K562 (cell line): ENCODE measurements at regions not wholly inside any gene's neighbourhood (a gene's known extent, or its start where the extent isn't known, plus 50 kb on each side); places are given as distances from the start of the nearest gene placed in this dataset.

Experiments
- ATAC-seq: fragments of 200-7000 bp; cut with Tn5 transposase; 3 replicates; pipeline ENCODE4 v1.9.1; 2020; ENCODE audit warnings: moderate library complexity
- BruUV-seq: library from RNA; stranded (reverse); fragments of 400-500 nt; replicated peaks from 2 replicates; lab custom pipeline; 2021; lab: Mats Ljungman, UMichigan
- CTCF ChIA-PET: fragments of 300-600 bp; formaldehyde crosslinking; extraction: SDS; loops from one replicate; lab custom pipeline; 2021; ENCODE audit warnings: low intra/inter-chr PET ratio; lab: Yijun Ruan, JAX
- POLR2A ChIA-PET: fragments of 300-600, 350-650 bp; sonication (Branson Sonifier 250); formaldehyde crosslinking; extraction: SDS; loops from one replicate; lab custom pipeline; 2021; ENCODE audit warnings: antibody characterized with exemption, inconsistent platforms; lab: Yijun Ruan, JAX
- DNase-seq, 4 experiments: peaks; one replicate each; pipeline versions ENCODE4 v3.0.0 to v3.0.0-alpha.2; 2011 to 2018; ENCODE audit warnings: low spot score in 3 of 4, mixed read lengths in 3 of 4; ENCODE audit errors: extremely low read depth in 1 of 4
- FAIRE-seq: peaks from 2 replicates; lab custom pipeline; 2011; peaks lifted over from hg19 to GRCh38; lab: Jason Lieb, UNC
- H2AFZ ChIP-seq: 2 replicates; pipeline ENCODE4 v1.6.0; 2011; ENCODE audit warnings: low read depth, low read length, control low read depth, inconsistent platforms
- H3K27ac ChIP-seq: fragments of 200-600 bp; 3 replicates; pipeline ENCODE4 v1.8.0; 2011; ENCODE audit warnings: low read depth, mild to moderate bottlenecking, control low read depth, inconsistent platforms, low read length, moderate library complexity, mixed read lengths; ENCODE audit errors: extremely low read depth
- H3K27me3 ChIP-seq, 2 experiments: fragments of 300-600 bp in 1 of 2; 2 replicates in 1 of 2; 3 replicates in 1 of 2; pipeline versions ENCODE4 v1.6.0 to v1.8.0; 2011; ENCODE audit warnings: inconsistent platforms in 2 of 2, low read length in 2 of 2, mild to moderate bottlenecking in 1 of 2, mixed read lengths in 1 of 2, moderate library complexity in 1 of 2; ENCODE audit not compliant: control insufficient read depth in 2 of 2, insufficient read depth in 2 of 2
- H3K36me3 ChIP-seq: fragments of 300-600 bp; 3 replicates; pipeline ENCODE4 v1.8.0; 2011; ENCODE audit warnings: mild to moderate bottlenecking, low read length, inconsistent platforms; ENCODE audit not compliant: control insufficient read depth, insufficient read depth
- H3K4me1 ChIP-seq, 2 experiments: fragments of 200-600 bp in 1 of 2; replicated peaks in 1 of 2; 2 replicates in 1 of 2; 3 replicates in 1 of 2; pipeline versions ENCODE4 v1.5.1 to v1.8.0; 2011; ENCODE audit warnings: inconsistent platforms in 2 of 2, low read length in 2 of 2, mild to moderate bottlenecking in 1 of 2, mixed read lengths in 1 of 2, moderate library complexity in 1 of 2; ENCODE audit not compliant: control insufficient read depth in 2 of 2, insufficient read depth in 2 of 2
- H3K4me2 ChIP-seq: 2 replicates; pipeline ENCODE4 v1.6.1; 2011; ENCODE audit warnings: low read length, control low read depth, inconsistent platforms, mixed read lengths; ENCODE audit not compliant: insufficient read depth
- H3K4me3 ChIP-seq: fragments of 200-600 bp; sonication (generic), shearing (Covaris generic); 2 replicates; pipeline ENCODE4 v1.5.1; 2016; ENCODE audit warnings: control low read depth, inconsistent platforms
- H3K79me2 ChIP-seq: fragments of 200-600 bp; 3 replicates; pipeline ENCODE4 v1.8.0; 2011; ENCODE audit warnings: low read length, inconsistent platforms; ENCODE audit not compliant: control insufficient read depth, insufficient read depth
- H3K9ac ChIP-seq, 2 experiments: 2 replicates each; pipeline versions ENCODE4 v1.6.0 to v1.6.1; 2011; ENCODE audit warnings: low read depth in 2 of 2, low read length in 2 of 2, control low read depth in 1 of 2, inconsistent platforms in 1 of 2, mild to moderate bottlenecking in 1 of 2, mixed read lengths in 1 of 2; ENCODE audit not compliant: insufficient read depth in 1 of 2
- H3K9me1 ChIP-seq: one replicate; pipeline ENCODE4 v1.6.0; 2011; ENCODE audit warnings: inconsistent platforms, mild to moderate bottlenecking, low read length, moderate library complexity; ENCODE audit not compliant: control insufficient read depth, insufficient read depth
- H3K9me3 ChIP-seq: replicated peaks from 2 replicates; pipeline ENCODE4 v1.5.1; 2011; ENCODE audit warnings: low read depth, low read length, inconsistent platforms; ENCODE audit not compliant: control insufficient read depth, insufficient read depth
- H4K20me1 ChIP-seq: replicated peaks from 2 replicates; pipeline ENCODE4 v1.6.1; 2011; ENCODE audit warnings: low read length, inconsistent platforms, mixed read lengths; ENCODE audit not compliant: control insufficient read depth, insufficient read depth
- ARNT ChIP-seq, 2 experiments: fragments of 450-650 bp; IDR thresholded peaks; 2 replicates each; pipeline ENCODE4 v1.6.1; 2016; ENCODE audit warnings: mild to moderate bottlenecking in 1 of 2
- ATF7 ChIP-seq: fragments of 450-650 bp; IDR thresholded peaks from 2 replicates; pipeline ENCODE4 v1.7.1; 2014; ENCODE audit warnings: mild to moderate bottlenecking, moderate library complexity
- E2F1 ChIP-seq: sonication (generic); formaldehyde crosslinking; IDR thresholded peaks from 2 replicates; pipeline ENCODE4 v1.8.1; 2023; ENCODE audit warnings: mild to moderate bottlenecking, missing genetic modification reagents, moderate library complexity
- FOSL1 ChIP-seq: fragments of 200-800 bp; sonication (Bioruptor generic); conservative IDR thresholded peaks from 2 replicates; pipeline ENCODE4 v1.6.1; 2016; ENCODE audit warnings: missing genetic modification characterization, missing compliant biosample characterization
- FOXJ2 ChIP-seq: fragments of 200-800 bp; sonication (Bioruptor generic); IDR thresholded peaks from 2 replicates; pipeline ENCODE4 v1.6.1; 2016; ENCODE audit warnings: missing genetic modification characterization, missing compliant biosample characterization
- HOXB6 ChIP-seq: fragments of 250-450 bp; sonication (Bioruptor Pico); IDR thresholded peaks from 2 replicates; pipeline ENCODE4 v1.5.1; 2022; ENCODE audit warnings: mild to moderate bottlenecking, borderline replicate concordance
- JUNB ChIP-seq: fragments of 450-650 bp; formaldehyde crosslinking; conservative IDR thresholded peaks from 2 replicates; pipeline ENCODE4 v1.4.0; 2020; ENCODE audit warnings: mild to moderate bottlenecking
- KDM2B ChIP-seq: fragments of 250-450 bp; sonication (Bioruptor Pico); IDR thresholded peaks from 2 replicates; pipeline ENCODE4 v1.8.0; 2021; ENCODE audit warnings: mild to moderate bottlenecking, moderate library complexity
- MAFK ChIP-seq: IDR thresholded peaks from 2 replicates; pipeline ENCODE4 v1.6.1; 2011; ENCODE audit warnings: low read length, improper control_type of control experiment
- MNT ChIP-seq, 2 experiments: fragments of 450-650 bp; conservative IDR thresholded peaks; 2 replicates each; pipeline ENCODE4 v1.6.1; 2017; ENCODE audit warnings: mild to moderate bottlenecking in 2 of 2, moderate library complexity in 2 of 2
- PKNOX1 ChIP-seq: fragments of 450-650 bp; IDR thresholded peaks from 2 replicates; pipeline ENCODE4 v1.6.1; 2016
- PRPF4 ChIP-seq: fragments of 200-400 bp; formaldehyde crosslinking; IDR thresholded peaks from one replicate; pipeline ENCODE4 v1.6.1; 2017; ENCODE audit warnings: low read length, low read depth, mild to moderate bottlenecking; ENCODE audit not compliant: insufficient read depth, poor library complexity, severe bottlenecking
- RB1 ChIP-seq: fragments of 450-650 bp; IDR thresholded peaks from 2 replicates; pipeline ENCODE4 v1.6.1; 2017; ENCODE audit warnings: low read depth, mild to moderate bottlenecking
- SPI1 ChIP-seq: IDR thresholded peaks from 2 replicates; pipeline ENCODE4 v1.6.1; 2011; ENCODE audit warnings: low read depth, low read length, control low read depth, borderline replicate concordance
- SRF ChIP-seq, 2 experiments: fragments of 250-450, 450-650 bp in 1 of 2; sonication (Bioruptor Pico) in 1 of 2; sonication (generic) in 1 of 2; formaldehyde crosslinking; IDR thresholded peaks; 2 replicates each; pipeline versions ENCODE4 v1.5.0 to v1.5.1; 2020 to 2022; ENCODE audit warnings: mild to moderate bottlenecking in 1 of 2, missing genetic modification reagents in 1 of 2
- SRSF3 ChIP-seq: fragments of 200-400 bp; formaldehyde crosslinking; IDR thresholded peaks from 2 replicates; pipeline ENCODE4 v1.6.1; 2016; ENCODE audit warnings: mild to moderate bottlenecking, low read length, moderate library complexity; ENCODE audit not compliant: insufficient read depth
- STAT5A ChIP-seq: IDR thresholded peaks from 2 replicates; pipeline ENCODE4 v1.6.1; 2012; ENCODE audit warnings: low read length, inconsistent platforms, borderline replicate concordance
- ZFP36 ChIP-seq: fragments of 150-350 bp; IDR thresholded peaks from 2 replicates; pipeline ENCODE4 v1.6.1; 2018; ENCODE audit warnings: low read length, low read depth; ENCODE audit not compliant: partially characterized antibody
- ZKSCAN8 ChIP-seq: fragments of 200-800 bp; sonication (Bioruptor generic); IDR thresholded peaks from 2 replicates; pipeline ENCODE4 v1.6.1; 2016; ENCODE audit warnings: missing genetic modification characterization, missing compliant biosample characterization
- ZNF384 ChIP-seq: IDR thresholded peaks from 2 replicates; pipeline ENCODE4 v1.6.1; 2012; ENCODE audit warnings: low read depth, low read length, improper control_type of control experiment
- ZNF75A ChIP-seq: fragments of 450-650 bp; formaldehyde crosslinking; IDR thresholded peaks from 2 replicates; pipeline ENCODE4 v1.4.0; 2020; ENCODE audit warnings: mild to moderate bottlenecking
- ZNF77 ChIP-seq: fragments of 250-450 bp; sonication (Bioruptor Pico); IDR thresholded peaks from 2 replicates; pipeline ENCODE4 v1.5.0; 2020
- WGBS: fragments of 100-300 bp; shearing (Covaris generic); methylation state at CpG from one replicate; pipeline ENCODE4 v1.1.6; 2016; ENCODE audit warnings: low coverage, mixed read lengths; ENCODE audit not compliant: insufficient coverage; ENCODE audit errors: missing lambda C conversion rate; 5-methylcytosine and 5-hydroxymethylcytosine counted together
- in situ Hi-C: fragments of 300-500 bp; cut with MboI; formaldehyde crosslinking; loops from 4 replicates; pipeline ENCODE4 v1.15.0; 2018; ENCODE audit warnings: inconsistent platforms, mixed read lengths
- intact Hi-C: fragments of 100-400 bp; cut with micrococcal nuclease; formaldehyde crosslinking; loops from 2 replicates; pipeline ENCODE4 v1.14.2; 2022

GRCh38 chr6:841569-841968 lies 148.6 kb upstream of the EXOC2 start:
- Histone ChIP-seq H3K27me3 (peaks cover 2 to 9% of the 10 kb centered on the region in 2 experiments; a peak in 3 of 5 replicates), H3K36me3 (no peaks in the 10 kb centered on the region), H3K9me3 (no peaks in the 10 kb centered on the region), H3K9me1 (no peaks in the 10 kb centered on the region), H4K20me1 (no peaks in the 10 kb centered on the region), H3K4me2 (peak overlapping the region; percentile 38), H3K4me3 (no peak overlapping the region), H3K9ac (no peak overlapping the region), H2AFZ (peak overlapping the region; percentile 38; the same call in 1 of the 2 replicates), H3K79me2 (no peaks in the 10 kb centered on the region), H3K4me1 (peaks cover 0 to 5% of the 10 kb centered on the region in 2 experiments; a peak in 1 of 5 replicates), H3K27ac (no peak overlapping the region)
- ATAC-seq: peak; percentile 76
- CTCF ChIA-PET: no interaction called here
- peak in 1 of 4 experiments; percentile 25 for DNase-seq
- WGBS: under 1% methylated on average over 6 of the region's 6 CpGs
- no TSS peak for BruUV-seq
- intact Hi-C loops (no loop called here), in situ Hi-C loops (no loop called here)
- POLR2A ChIA-PET: interaction anchor here (0.6 kb wide), 1 partner anchor 121 kb away, joined by 3 read pairs; no protein-coding TSS in a partner anchor
- no peak for FAIRE-seq
- TF ChIP-seq ZNF384 (peak; percentile 65; the same call in 1 of the 2 replicates), STAT5A (peak; percentile 90), ZNF77 (CRISPR knock-in tag) (no peak), E2F1 (CRISPR knock-in tag) (no peak), PRPF4 (no peak), FOXJ2 (tag) (peak; percentile 53; the same call in 1 of the 2 replicates), JUNB (CRISPR knock-in tag) (no peak), FOSL1 (tag) (peak; percentile 50; the same call in 1 of the 2 replicates), ZKSCAN8 (CRISPR knock-in tag) (no peak), SPI1 (peak; percentile 31; the same call in 1 of the 2 replicates), ATF7 (peak; percentile 11; the same call in 1 of the 2 replicates), ZFP36 (peak; percentile 27), ARNT (IDR thresholded peaks at IDR 0.05) (no peak), MNT (conservative IDR thresholded peaks at IDR 0.05) (no peak), KDM2B (CRISPR knock-in tag) (no peak), ZNF75A (CRISPR knock-in tag) (no peak), MAFK (0 out of 2 replicates have a peak, but pooled peaks have one; percentile 5), HOXB6 (CRISPR knock-in tag) (no peak), SRSF3 (no peak), PKNOX1 (peak; percentile 50), RB1 (no peak), SRF (CRISPR knock-in tag; IDR thresholded peaks at IDR 0.05) (peak; percentile 97 to 99)
